K562 (cell line): ENCODE measurements at regions not wholly inside any gene's neighbourhood (a gene's known extent, or its start where the extent isn't known, plus 50 kb on each side); places are given as distances from the start of the nearest gene placed in this dataset. TPM values are rescaled to one million over a fixed set of nuclear protein-coding genes. Genes with fewer than 3 reads are reported as not detected.

Source experiments
- small RNA-seq: library from RNA; depleted of rRNA; stranded (forward); fragments of <200 nt; gene quantifications from one replicate; pipeline ENCODE3, GENCODE V24; 2014

Small RNA genes in the stretch of these regions (small RNA-seq; reads per million reads assigned to genes)
- not detected for gene HIGD1AP2
- gene RNU6-67P, result not detected
- not detected for gene RNU6-77P
